Amygdala (tissue), 56 donors: ENCODE measurements at regions not wholly inside any gene's neighbourhood (a gene's known extent, or its start where the extent isn't known, plus 50 kb on each side); places are given as distances from the start of the nearest gene placed in this dataset.
"Not testable (repeated sequence)": the region's sequence is repeated elsewhere in the genome, so short reads cannot be mapped to it uniquely, and the experiment has no call there.

Experiments used
- DNase-seq, 56 donors: peaks; one replicate each; lab custom pipeline; 2025; lab: John Stamatoyannopoulos, UW

GRCh38 chr20:6663751-6664388 lies 103.6 kb upstream of the BMP2 start:
- DNase-seq = no peak

DNA sequence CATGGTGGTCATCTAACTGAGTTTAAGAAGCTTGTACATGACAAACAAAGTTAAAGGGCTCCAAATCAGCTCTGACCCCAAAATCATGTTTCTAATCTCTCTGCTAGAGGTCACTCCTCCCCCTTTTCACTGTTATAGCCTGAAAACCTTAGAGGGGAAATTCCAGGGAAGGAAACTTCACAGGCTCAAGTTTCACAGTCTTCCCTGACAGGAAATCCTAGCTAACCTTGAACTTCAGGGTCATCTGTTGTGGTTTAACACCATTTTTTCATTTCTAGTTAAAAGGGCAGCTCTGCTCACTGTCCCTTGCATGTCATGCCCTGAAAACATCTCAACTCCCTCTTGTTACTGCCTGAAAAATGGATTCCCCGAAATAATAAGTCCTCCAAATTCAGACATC lies 104.4 kb upstream of the BMP2 start:
- DNase-seq = no peak

- DNase-seq = no peak
These were observed 105.2 kb upstream of the BMP2 start for GRCh38 chr20:6662309-6662708.

DNA sequence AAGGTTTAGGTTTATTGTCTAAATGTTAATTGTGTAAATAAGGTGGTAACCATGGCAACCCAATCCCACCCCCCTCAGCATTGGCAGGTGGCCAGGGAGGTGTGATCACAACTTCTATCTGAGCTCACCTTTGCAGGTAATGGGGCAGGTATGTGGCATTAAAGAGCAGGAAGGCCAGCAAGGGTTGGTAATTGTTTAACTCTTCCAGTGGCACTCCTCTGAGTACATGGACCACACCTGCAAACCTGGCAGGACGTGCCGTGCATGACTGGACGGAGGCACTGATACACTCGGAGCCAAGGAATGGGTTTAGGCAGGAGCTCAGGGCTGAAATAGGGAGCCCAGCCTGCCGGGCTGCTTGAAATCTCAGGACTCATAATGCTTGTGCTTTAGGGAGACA lies 107.0 kb upstream of the BMP2 start:
- DNase-seq = no peak

DNA sequence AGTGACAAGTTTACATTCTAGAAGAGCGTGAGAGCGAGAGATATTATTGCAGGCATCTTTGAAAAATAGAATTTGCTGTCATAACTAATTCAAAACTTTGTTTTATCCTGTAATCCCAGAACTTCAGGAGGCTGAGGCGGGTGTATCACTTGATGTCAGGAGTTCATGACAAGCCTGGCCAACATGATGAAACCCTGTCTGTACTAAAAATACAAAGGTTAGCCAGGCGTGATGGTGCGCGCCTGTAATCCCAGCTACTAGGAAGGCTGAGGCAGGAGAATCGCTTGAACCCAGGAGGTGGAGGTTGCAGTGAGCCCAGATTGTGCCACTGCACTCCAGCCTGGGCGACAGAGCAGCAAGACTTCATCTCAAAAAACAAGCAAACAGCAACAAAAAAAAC lies 108.6 kb upstream of the BMP2 start:
- not testable (repeated sequence) for DNase-seq

- DNase-seq = no peak
These were observed 109.6 kb upstream of the BMP2 start for GRCh38 chr20:6657904-6658303.

GRCh38 chr20:6657111-6657510 lies 110.4 kb upstream of the BMP2 start:
- no peak for DNase-seq

DNA sequence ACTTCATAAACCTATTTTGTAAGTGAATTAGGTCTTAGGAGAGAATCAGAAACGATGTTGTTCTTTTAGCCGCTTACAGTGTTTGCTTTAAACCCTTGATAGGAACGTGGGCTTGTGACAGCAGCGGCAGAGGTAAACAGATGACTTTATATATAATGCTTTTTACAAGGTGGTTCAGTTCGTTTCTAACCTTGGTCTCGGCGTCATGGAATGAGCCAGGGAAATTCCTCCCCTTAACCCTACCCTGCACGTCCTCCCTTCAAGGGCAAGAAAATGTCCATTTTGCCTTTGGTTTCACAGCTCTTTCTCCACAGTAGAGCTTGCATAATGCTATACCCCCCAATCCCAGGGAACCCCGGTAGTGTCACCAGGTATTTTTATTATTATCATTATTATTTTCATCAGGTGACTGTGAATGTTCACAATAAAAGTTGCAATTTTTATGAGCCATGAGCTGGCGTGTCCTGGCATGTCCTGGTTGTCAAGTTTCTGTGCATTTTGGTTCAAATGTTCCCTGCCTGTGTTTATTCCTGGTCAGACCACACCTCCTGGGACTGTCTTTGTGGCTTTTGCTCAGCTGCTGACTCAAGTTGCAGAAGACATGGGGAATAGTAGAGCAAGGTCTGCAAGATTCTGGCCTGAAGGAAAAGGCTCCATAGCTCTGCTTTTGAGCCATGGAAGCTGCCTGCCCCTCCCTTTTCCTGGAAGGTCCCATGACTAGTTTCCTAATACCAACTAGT lies 112.8 kb upstream of the BMP2 start:
- no peak for DNase-seq

- DNase-seq = no peak
These were observed 115.9 kb upstream of the BMP2 start for GRCh38 chr20:6651561-6651960.

- DNase-seq = no peak
These were observed 116.5 kb upstream of the BMP2 start for GRCh38 chr20:6651016-6651415.

- no peak for DNase-seq
These were observed 121.4 kb upstream of the BMP2 start for GRCh38 chr20:6646021-6646636.

DNA sequence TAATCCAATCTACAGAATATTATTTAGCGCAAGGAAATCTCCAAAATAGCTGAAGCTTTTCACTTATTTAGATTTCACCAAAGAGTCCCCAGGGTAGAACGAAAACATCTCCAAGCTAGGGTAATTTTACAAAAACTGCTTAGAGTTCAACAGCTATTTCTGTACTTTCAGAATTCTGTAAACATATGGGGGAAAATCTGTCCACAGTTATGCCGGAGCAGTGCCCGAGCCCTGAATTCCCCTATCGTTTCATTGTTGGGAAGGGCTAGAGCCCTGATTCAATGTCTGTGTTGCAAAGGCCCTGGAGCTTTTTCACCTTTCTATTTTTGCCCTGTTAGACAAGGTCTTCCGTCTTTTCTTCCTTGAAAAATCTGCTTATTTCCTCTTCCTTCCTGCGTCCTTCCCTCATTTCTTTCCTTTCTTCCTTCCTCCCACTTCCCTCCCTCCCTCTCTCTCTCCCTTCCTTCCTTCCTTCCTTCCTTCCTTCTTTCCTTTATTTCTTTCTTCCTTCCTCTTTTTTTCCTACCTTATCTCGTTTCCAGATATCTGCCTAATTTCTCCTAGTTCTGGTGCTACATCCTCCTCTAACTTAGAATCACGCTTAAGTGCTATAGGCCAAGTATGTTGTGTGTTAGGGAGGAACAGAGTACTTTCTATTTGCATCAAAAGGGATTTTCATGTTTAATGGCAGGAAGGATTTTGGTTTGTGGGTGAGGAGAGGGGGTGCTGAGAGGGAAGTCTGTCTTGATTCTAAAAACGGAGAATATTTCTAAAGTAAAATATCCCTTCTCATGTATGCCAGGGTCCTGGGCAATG lies 122.5 kb upstream of the BMP2 start:
- DNase-seq = no peak

- no peak for DNase-seq
These were observed 126.5 kb upstream of the BMP2 start for GRCh38 chr20:6641012-6641411.

GRCh38 chr20:6637160-6637579 lies 130.3 kb upstream of the BMP2 start:
- DNase-seq = no peak

GRCh38 chr20:6636209-6637159 lies 131.0 kb upstream of the BMP2 start:
- peak in 3 of 56 donors; percentile 2 to 14 (median 8) for DNase-seq

- DNase-seq = no peak
These were observed 132.3 kb upstream of the BMP2 start for GRCh38 chr20:6635034-6635736.

GRCh38 chr20:6632187-6632586 lies 135.3 kb upstream of the BMP2 start:
- peak in 11 of 56 donors; percentile 1 to 14 (median 5) for DNase-seq

GRCh38 chr20:6630514-6630913 lies 137.0 kb upstream of the BMP2 start:
- DNase-seq = no peak

- no peak for DNase-seq
These were observed 137.9 kb upstream of the BMP2 start for GRCh38 chr20:6629564-6629963.
